IMR-90 (cell line): ENCODE measurements at regions not wholly inside any gene's neighbourhood (a gene's known extent, or its start where the extent isn't known, plus 50 kb on each side); places are given as distances from the start of the nearest gene placed in this dataset.

ENCODE experiments used
- ATAC-seq: fragments of 200-7000 bp; cut with Tn5 transposase; 2 replicates; pipeline ENCODE4 v1.9.1; 2020; ENCODE audit warnings: low read depth, mild to moderate bottlenecking, moderate library complexity
- BruUV-seq: library from RNA; stranded (reverse); fragments of 400-500 nt; replicated peaks from 2 replicates; lab custom pipeline; 2021; lab: Mats Ljungman, UMichigan
- CTCF ChIA-PET: fragments of 300-600 bp; formaldehyde crosslinking; extraction: SDS; loops from one replicate; lab custom pipeline; 2021; ENCODE audit warnings: antibody characterized with exemption; lab: Yijun Ruan, JAX
- POLR2A ChIA-PET: fragments of 300-600 bp; sonication (Branson Sonifier 250); formaldehyde crosslinking; loops from one replicate; lab custom pipeline; 2022; ENCODE audit warnings: antibody characterized with exemption; ENCODE audit not compliant: unreplicated experiment; lab: Charles Lee
- DNase-seq: peaks from one replicate; pipeline ENCODE4 v3.0.0; 2013
- H2AFZ ChIP-seq: replicated peaks from 2 replicates; pipeline ENCODE3; 2013; ENCODE audit warnings: low read length, mild to moderate bottlenecking; ENCODE audit not compliant: poor library complexity
- H2AK5ac ChIP-seq: 2 replicates; pipeline ENCODE4 v1.6.1; 2013; ENCODE audit warnings: low read depth, low read length, inconsistent platforms
- H2AK9ac ChIP-seq: replicated peaks from 2 replicates; pipeline ENCODE3; 2013; ENCODE audit warnings: mild to moderate bottlenecking, low read depth, low read length, moderate library complexity; ENCODE audit not compliant: poor library complexity
- H2BK120ac ChIP-seq: 2 replicates; pipeline ENCODE4 v1.6.1; 2013; ENCODE audit warnings: low read depth, low read length, inconsistent platforms
- H2BK15ac ChIP-seq: 3 replicates; pipeline ENCODE4 v1.6.1; 2013; ENCODE audit warnings: low read depth, low read length, inconsistent platforms
- H2BK20ac ChIP-seq: 2 replicates; pipeline ENCODE4 v1.6.1; 2013; ENCODE audit warnings: low read depth, mild to moderate bottlenecking, inconsistent platforms, low read length, moderate library complexity
- H2BK5ac ChIP-seq: 2 replicates; pipeline ENCODE4 v1.6.1; 2013; ENCODE audit warnings: mild to moderate bottlenecking, low read depth, low read length, inconsistent platforms; ENCODE audit not compliant: poor library complexity, severe bottlenecking
- H3K14ac ChIP-seq: replicated peaks from 2 replicates; pipeline ENCODE4 v1.6.1; 2013; ENCODE audit warnings: low read depth, low read length, inconsistent platforms
- H3K18ac ChIP-seq: 2 replicates; pipeline ENCODE4 v1.6.1; 2013; ENCODE audit warnings: low read depth, low read length, control low read depth
- H3K23ac ChIP-seq: 2 replicates; pipeline ENCODE4 v1.6.1; 2013; ENCODE audit warnings: low read depth, low read length, inconsistent platforms
- H3K27ac ChIP-seq: 2 replicates; pipeline ENCODE4 v1.5.1; 2013; ENCODE audit warnings: mild to moderate bottlenecking, control low read depth, low read length; ENCODE audit not compliant: insufficient read depth
- H3K27me3 ChIP-seq: 2 replicates; pipeline ENCODE4 v1.6.1; 2013; ENCODE audit warnings: low read length; ENCODE audit not compliant: control insufficient read depth, insufficient read depth
- H3K36me3 ChIP-seq: 2 replicates; pipeline ENCODE4 v1.6.1; 2013; ENCODE audit warnings: low read length, mixed read lengths; ENCODE audit not compliant: control insufficient read depth, insufficient read depth
- H3K4ac ChIP-seq: 2 replicates; pipeline ENCODE4 v1.6.1; 2013; ENCODE audit warnings: low read depth, low read length, inconsistent platforms
- H3K4me1 ChIP-seq: 2 replicates; pipeline ENCODE4 v1.6.1; 2013; ENCODE audit warnings: low read length, mixed read lengths; ENCODE audit not compliant: control insufficient read depth, insufficient read depth
- H3K4me2 ChIP-seq: 2 replicates; pipeline ENCODE4 v1.6.1; 2013; ENCODE audit warnings: low read depth, mild to moderate bottlenecking, control low read depth, low read length, moderate library complexity
- H3K4me3 ChIP-seq: 2 replicates; pipeline ENCODE4 v1.5.1; 2013; ENCODE audit warnings: low read depth, mild to moderate bottlenecking, control low read depth, low read length, moderate library complexity; ENCODE audit not compliant: insufficient read depth
- H3K56ac ChIP-seq: 2 replicates; pipeline ENCODE4 v1.6.1; 2013; ENCODE audit warnings: low read length, inconsistent platforms; ENCODE audit not compliant: insufficient read depth; ENCODE audit errors: extremely low read depth
- H3K79me1 ChIP-seq, 2 experiments: 2 replicates each; pipeline ENCODE4 v1.6.1; 2013; ENCODE audit warnings: low read length in 2 of 2, inconsistent platforms in 1 of 2, low read depth in 1 of 2
- H3K9ac ChIP-seq: 2 replicates; pipeline ENCODE4 v1.6.1; 2013; ENCODE audit warnings: low read depth, low read length, control low read depth
- H3K9me1 ChIP-seq: 2 replicates; pipeline ENCODE4 v1.6.1; 2013; ENCODE audit warnings: low read length, inconsistent platforms; ENCODE audit not compliant: insufficient read depth
- H3K9me3 ChIP-seq: 2 replicates; pipeline ENCODE4 v1.6.1; 2013; ENCODE audit warnings: low read length; ENCODE audit not compliant: control insufficient read depth, insufficient read depth
- H4K20me1 ChIP-seq: 2 replicates; pipeline ENCODE4 v1.6.1; 2013; ENCODE audit warnings: low read length, inconsistent platforms; ENCODE audit not compliant: insufficient read depth
- H4K5ac ChIP-seq: 2 replicates; pipeline ENCODE4 v1.6.1; 2013; ENCODE audit warnings: mild to moderate bottlenecking, low read depth, low read length, control low read depth
- H4K8ac ChIP-seq, 2 experiments: 2 replicates each; pipeline ENCODE4 v1.6.1; 2013; ENCODE audit warnings: low read depth in 2 of 2, low read length in 2 of 2, control low read depth in 1 of 2, inconsistent platforms in 1 of 2
- H4K91ac ChIP-seq: 2 replicates; pipeline ENCODE4 v1.6.1; 2013; ENCODE audit warnings: low read depth, low read length, inconsistent platforms; ENCODE audit not compliant: insufficient read depth
- BHLHE40 ChIP-seq: fragments of 150-350 bp; IDR thresholded peaks from 2 replicates; pipeline ENCODE4 v1.6.1; 2016; ENCODE audit warnings: mild to moderate bottlenecking, low read depth, low read length
- CEBPB ChIP-seq: IDR thresholded peaks from 2 replicates; pipeline ENCODE4 v1.6.1; 2012; ENCODE audit warnings: low read depth, low read length, improper control_type of control experiment
- CHD1 ChIP-seq: IDR thresholded peaks from 2 replicates; pipeline ENCODE4 v1.6.1; 2012; ENCODE audit warnings: low read depth, low read length, improper control_type of control experiment
- FOS ChIP-seq: fragments of 150-350 bp; IDR thresholded peaks from 2 replicates; pipeline ENCODE4 v1.6.1; 2016; ENCODE audit warnings: low read depth, low read length
- MAFK ChIP-seq: IDR thresholded peaks from 2 replicates; pipeline ENCODE4 v1.6.1; 2012; ENCODE audit warnings: low read depth, low read length, improper control_type of control experiment
- MAZ ChIP-seq: IDR thresholded peaks from 2 replicates; pipeline ENCODE4 v1.6.1; 2012; ENCODE audit warnings: low read depth, mild to moderate bottlenecking, low read length, improper control_type of control experiment, moderate library complexity, borderline replicate concordance
- MXI1 ChIP-seq: IDR thresholded peaks from 2 replicates; pipeline ENCODE4 v1.6.1; 2012; ENCODE audit warnings: low read depth, mild to moderate bottlenecking, low read length, moderate library complexity, borderline replicate concordance
- NFE2L2 ChIP-seq: fragments of 150-350 bp; IDR thresholded peaks from 2 replicates; pipeline ENCODE4 v1.6.1; 2016; ENCODE audit warnings: low read depth, mild to moderate bottlenecking, low read length
- POLR2A ChIP-seq: IDR thresholded peaks from 2 replicates; pipeline ENCODE4 v1.6.1; 2012; ENCODE audit warnings: mild to moderate bottlenecking, low read depth, low read length
- RAD21 ChIP-seq: IDR thresholded peaks from 2 replicates; pipeline ENCODE4 v1.6.1; 2012; ENCODE audit warnings: low read length, improper control_type of control experiment
- RCOR1 ChIP-seq: IDR thresholded peaks from 2 replicates; pipeline ENCODE4 v1.6.1; 2012; ENCODE audit warnings: mild to moderate bottlenecking, low read length, improper control_type of control experiment; ENCODE audit not compliant: insufficient replicate concordance
- RFX5 ChIP-seq: IDR thresholded peaks from 2 replicates; pipeline ENCODE4 v1.8.0; 2012; ENCODE audit warnings: low read depth, mild to moderate bottlenecking, low read length, moderate library complexity
- SMC3 ChIP-seq: fragments of 150-350 bp; IDR thresholded peaks from 2 replicates; pipeline ENCODE4 v1.6.1; 2016; ENCODE audit warnings: low read depth, mild to moderate bottlenecking, antibody characterized with exemption, low read length, moderate library complexity
- WGBS, 2 experiments: methylation state at CpG; one replicate each; pipeline versions ENCODE4 v1.1.5 to v1.1.7; 2013; ENCODE audit warnings: missing lambda C conversion rate in 2 of 2; ENCODE audit not compliant: insufficient read length in 1 of 2; ENCODE audit errors: extremely low coverage in 2 of 2; 5-methylcytosine and 5-hydroxymethylcytosine counted together
- dilution Hi-C: fragments of 300-500 bp; cut with HindIII; formaldehyde crosslinking; loops from one replicate; pipeline ENCODE4 v1.14.3; 2018; ENCODE audit warnings: low sequenced_read_pairs; ENCODE audit not compliant: unreplicated experiment
- in situ Hi-C: fragments of 300-500 bp; cut with MboI; formaldehyde crosslinking; loops from 3 replicates; pipeline ENCODE4 v1.14.3; 2019; ENCODE audit warnings: low sequenced_read_pairs, inconsistent platforms, mixed read lengths
- intact Hi-C: fragments of 100-400 bp; cut with micrococcal nuclease; formaldehyde crosslinking; loops from 2 replicates; pipeline ENCODE4 v1.10.0; 2022
- TF ChIP-seq, protein P1 (sequence below): conservative IDR thresholded peaks from 2 replicates; pipeline ENCODE4 v1.5.1; 2012; ENCODE audit warnings: mild to moderate bottlenecking, low read depth, low read length, improper control_type of control experiment
- TF ChIP-seq, protein P2 (sequence below): fragments of 150-350 bp; IDR thresholded peaks from 2 replicates; pipeline ENCODE4 v1.6.1; 2016; ENCODE audit warnings: low read depth, mild to moderate bottlenecking, low read length, moderate library complexity, borderline replicate concordance

DNA sequence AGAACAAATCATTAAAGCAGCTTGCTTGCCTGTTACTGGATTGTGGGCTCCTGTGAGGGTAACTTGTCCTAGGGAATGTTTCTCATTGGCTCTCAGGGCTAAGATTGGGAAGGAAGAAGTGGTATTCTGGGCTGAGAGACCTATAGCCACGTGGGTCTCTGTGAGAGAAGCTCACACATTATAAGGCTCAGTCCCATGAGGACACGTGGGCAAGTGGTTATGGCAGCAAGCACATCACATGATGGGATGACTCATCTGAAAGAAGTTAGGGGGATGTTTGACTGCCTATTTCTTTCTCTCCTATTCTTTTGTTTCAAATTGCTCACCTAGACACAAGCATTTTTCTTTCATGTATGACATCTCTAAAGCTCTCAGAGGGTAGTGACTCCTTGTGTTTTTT lies 418.0 kb upstream of the ST6GAL2 start:
- no peak overlapping the region for H4K5ac ChIP-seq
- no peak overlapping the region for H2AK5ac ChIP-seq
- H2AFZ ChIP-seq, result no peak overlapping the region
- no peak overlapping the region for H3K4me3 ChIP-seq
- ATAC-seq (no peak), DNase-seq (no peak)
- H3K27me3 ChIP-seq, result no peaks in the 10 kb centered on the region
- ChIA-PET CTCF (no interaction called here), POLR2A (no interaction called here)
- H4K8ac ChIP-seq, result no peak overlapping the region
- H3K9me1 ChIP-seq, result no peaks in the 10 kb centered on the region
- no peak overlapping the region for H3K18ac ChIP-seq
- no peak overlapping the region for H2BK15ac ChIP-seq
- no peak overlapping the region for H2BK20ac ChIP-seq
- no peaks in the 10 kb centered on the region for H3K4me1 ChIP-seq
- dilution Hi-C loops (no loop called here), intact Hi-C loops (no loop called here), in situ Hi-C loops (no loop called here)
- no peak overlapping the region for H3K14ac ChIP-seq
- no peak overlapping the region for H3K4ac ChIP-seq
- BruUV-seq, result no TSS peak
- H2BK5ac ChIP-seq, result no peak overlapping the region
- H2BK120ac ChIP-seq, result no peak overlapping the region
- H3K27ac ChIP-seq, result no peak overlapping the region
- no peaks in the 10 kb centered on the region for H3K36me3 ChIP-seq
- H3K4me2 ChIP-seq, result no peak overlapping the region
- no peaks in the 10 kb centered on the region for H4K20me1 ChIP-seq
- no peak overlapping the region for H2AK9ac ChIP-seq
- TF ChIP-seq FOS (no peak), RFX5 (no peak), BHLHE40 (no peak), RCOR1 (no peak), SMC3 (no peak), POLR2A (no peak), NFE2L2 (no peak), MAZ (no peak), CEBPB (no peak), RAD21 (no peak), MAFK (no peak), CHD1 (no peak), MXI1 (no peak)
- TF ChIP-seq, protein P1, sequence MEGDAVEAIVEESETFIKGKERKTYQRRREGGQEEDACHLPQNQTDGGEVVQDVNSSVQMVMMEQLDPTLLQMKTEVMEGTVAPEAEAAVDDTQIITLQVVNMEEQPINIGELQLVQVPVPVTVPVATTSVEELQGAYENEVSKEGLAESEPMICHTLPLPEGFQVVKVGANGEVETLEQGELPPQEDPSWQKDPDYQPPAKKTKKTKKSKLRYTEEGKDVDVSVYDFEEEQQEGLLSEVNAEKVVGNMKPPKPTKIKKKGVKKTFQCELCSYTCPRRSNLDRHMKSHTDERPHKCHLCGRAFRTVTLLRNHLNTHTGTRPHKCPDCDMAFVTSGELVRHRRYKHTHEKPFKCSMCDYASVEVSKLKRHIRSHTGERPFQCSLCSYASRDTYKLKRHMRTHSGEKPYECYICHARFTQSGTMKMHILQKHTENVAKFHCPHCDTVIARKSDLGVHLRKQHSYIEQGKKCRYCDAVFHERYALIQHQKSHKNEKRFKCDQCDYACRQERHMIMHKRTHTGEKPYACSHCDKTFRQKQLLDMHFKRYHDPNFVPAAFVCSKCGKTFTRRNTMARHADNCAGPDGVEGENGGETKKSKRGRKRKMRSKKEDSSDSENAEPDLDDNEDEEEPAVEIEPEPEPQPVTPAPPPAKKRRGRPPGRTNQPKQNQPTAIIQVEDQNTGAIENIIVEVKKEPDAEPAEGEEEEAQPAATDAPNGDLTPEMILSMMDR, result no peak
- TF ChIP-seq, protein P2, sequence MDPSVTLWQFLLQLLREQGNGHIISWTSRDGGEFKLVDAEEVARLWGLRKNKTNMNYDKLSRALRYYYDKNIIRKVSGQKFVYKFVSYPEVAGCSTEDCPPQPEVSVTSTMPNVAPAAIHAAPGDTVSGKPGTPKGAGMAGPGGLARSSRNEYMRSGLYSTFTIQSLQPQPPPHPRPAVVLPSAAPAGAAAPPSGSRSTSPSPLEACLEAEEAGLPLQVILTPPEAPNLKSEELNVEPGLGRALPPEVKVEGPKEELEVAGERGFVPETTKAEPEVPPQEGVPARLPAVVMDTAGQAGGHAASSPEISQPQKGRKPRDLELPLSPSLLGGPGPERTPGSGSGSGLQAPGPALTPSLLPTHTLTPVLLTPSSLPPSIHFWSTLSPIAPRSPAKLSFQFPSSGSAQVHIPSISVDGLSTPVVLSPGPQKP, result no peak
- H3K9me3 ChIP-seq, result peaks cover 6% of the 10 kb centered on the region; the same call in 1 of the 2 replicates
- H3K79me1 ChIP-seq, result no peaks in the 10 kb centered on the region
- H3K23ac ChIP-seq, result no peak overlapping the region
- no peak overlapping the region for H3K56ac ChIP-seq
- WGBS, 2 experiments, result no CpG with 5 or more reads among the region's 2 CpGs
- no peak overlapping the region for H3K9ac ChIP-seq
- no peak overlapping the region for H4K91ac ChIP-seq
